Ovary (tissue), 3 donors: ENCODE measurements at regions not wholly inside any gene's neighbourhood (a gene's known extent, or its start where the extent isn't known, plus 50 kb on each side); places are given as distances from the start of the nearest gene placed in this dataset.

ENCODE experiments used
- EP300 ChIP-seq: sonication (generic); formaldehyde crosslinking; IDR thresholded peaks from one replicate; pipeline ENCODE4 v1.6.1; 2017; ENCODE audit warnings: antibody characterized with exemption
- POLR2A ChIP-seq: fragments of 450-650 bp; IDR thresholded peaks from one replicate; pipeline ENCODE4 v1.6.1; 2017; ENCODE audit warnings: antibody characterized with exemption, mild to moderate bottlenecking, moderate library complexity
- TF ChIP-seq, protein P1 (sequence below), 3 donors: fragments of 450-650 bp in 2 of 3; fragments of 200-600 bp in 1 of 3; IDR thresholded peaks; one replicate each; pipeline versions ENCODE4 v1.5.1 to v1.8.0; 2016 to 2022; ENCODE audit warnings: antibody characterized with exemption in 3 of 3, mild to moderate bottlenecking in 1 of 3
- donor health status: DM: no; HTN: no; CAD: no.

- TF ChIP-seq, protein P1, sequence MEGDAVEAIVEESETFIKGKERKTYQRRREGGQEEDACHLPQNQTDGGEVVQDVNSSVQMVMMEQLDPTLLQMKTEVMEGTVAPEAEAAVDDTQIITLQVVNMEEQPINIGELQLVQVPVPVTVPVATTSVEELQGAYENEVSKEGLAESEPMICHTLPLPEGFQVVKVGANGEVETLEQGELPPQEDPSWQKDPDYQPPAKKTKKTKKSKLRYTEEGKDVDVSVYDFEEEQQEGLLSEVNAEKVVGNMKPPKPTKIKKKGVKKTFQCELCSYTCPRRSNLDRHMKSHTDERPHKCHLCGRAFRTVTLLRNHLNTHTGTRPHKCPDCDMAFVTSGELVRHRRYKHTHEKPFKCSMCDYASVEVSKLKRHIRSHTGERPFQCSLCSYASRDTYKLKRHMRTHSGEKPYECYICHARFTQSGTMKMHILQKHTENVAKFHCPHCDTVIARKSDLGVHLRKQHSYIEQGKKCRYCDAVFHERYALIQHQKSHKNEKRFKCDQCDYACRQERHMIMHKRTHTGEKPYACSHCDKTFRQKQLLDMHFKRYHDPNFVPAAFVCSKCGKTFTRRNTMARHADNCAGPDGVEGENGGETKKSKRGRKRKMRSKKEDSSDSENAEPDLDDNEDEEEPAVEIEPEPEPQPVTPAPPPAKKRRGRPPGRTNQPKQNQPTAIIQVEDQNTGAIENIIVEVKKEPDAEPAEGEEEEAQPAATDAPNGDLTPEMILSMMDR (IDR thresholded peaks at IDR 0.05) = no peak
- TF ChIP-seq POLR2A (no peak), EP300 (no peak)
These were observed 178.9 kb downstream of the LIG4 start for GRCh38 chr13:108036411-108036932.
